ENCODE measurements at regions not wholly inside any gene's neighbourhood (a gene's known extent, or its start where the extent isn't known, plus 50 kb on each side); places are given as distances from the start of the nearest gene placed in this dataset.

DNA sequence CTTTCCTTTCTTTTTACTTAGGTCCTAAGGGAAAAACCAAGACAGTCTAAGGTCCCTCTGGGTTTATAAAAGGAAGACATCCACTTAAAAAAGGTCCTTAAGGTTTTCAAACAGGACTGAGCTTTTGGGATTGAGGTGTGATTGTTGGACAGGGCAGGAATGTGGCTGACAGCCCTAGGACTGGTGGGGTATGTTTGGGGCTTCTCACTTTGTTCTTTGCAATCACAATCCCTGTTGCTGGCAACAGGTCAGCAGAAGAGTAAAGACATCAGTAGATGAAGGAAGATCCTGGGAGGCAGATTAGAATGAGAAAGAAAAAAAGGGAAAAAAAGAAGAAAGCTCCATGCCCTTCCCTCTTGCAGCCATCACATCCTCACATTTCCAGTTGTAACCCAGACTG, 101.4 kb upstream of the TARS1 start:
- TF ChIP-seq ZNF302 (CRISPR knock-in tag; IDR thresholded peaks at IDR 0.05) (no peak), POLR2A (IDR thresholded peaks at IDR 0.05; ENCODE audit: low read length) (no peak), RFX5 (IDR thresholded peaks at IDR 0.05) (no peak), MAFK (IDR thresholded peaks at IDR 0.05; ENCODE audit: partially characterized antibody) (no peak)
- TF ChIP-seq, protein P1, sequence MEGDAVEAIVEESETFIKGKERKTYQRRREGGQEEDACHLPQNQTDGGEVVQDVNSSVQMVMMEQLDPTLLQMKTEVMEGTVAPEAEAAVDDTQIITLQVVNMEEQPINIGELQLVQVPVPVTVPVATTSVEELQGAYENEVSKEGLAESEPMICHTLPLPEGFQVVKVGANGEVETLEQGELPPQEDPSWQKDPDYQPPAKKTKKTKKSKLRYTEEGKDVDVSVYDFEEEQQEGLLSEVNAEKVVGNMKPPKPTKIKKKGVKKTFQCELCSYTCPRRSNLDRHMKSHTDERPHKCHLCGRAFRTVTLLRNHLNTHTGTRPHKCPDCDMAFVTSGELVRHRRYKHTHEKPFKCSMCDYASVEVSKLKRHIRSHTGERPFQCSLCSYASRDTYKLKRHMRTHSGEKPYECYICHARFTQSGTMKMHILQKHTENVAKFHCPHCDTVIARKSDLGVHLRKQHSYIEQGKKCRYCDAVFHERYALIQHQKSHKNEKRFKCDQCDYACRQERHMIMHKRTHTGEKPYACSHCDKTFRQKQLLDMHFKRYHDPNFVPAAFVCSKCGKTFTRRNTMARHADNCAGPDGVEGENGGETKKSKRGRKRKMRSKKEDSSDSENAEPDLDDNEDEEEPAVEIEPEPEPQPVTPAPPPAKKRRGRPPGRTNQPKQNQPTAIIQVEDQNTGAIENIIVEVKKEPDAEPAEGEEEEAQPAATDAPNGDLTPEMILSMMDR (IDR thresholded peaks at IDR 0.05), result no peak

Data from A549 (cell line).